Retinal pigment epithelial cell (primary cell): ENCODE measurements at regions not wholly inside any gene's neighbourhood (a gene's known extent, or its start where the extent isn't known, plus 50 kb on each side); places are given as distances from the start of the nearest gene placed in this dataset.

Source experiments
- DNase-seq: peaks from one replicate; pipeline ENCODE4 v3.0.0-alpha.2; 2010; ENCODE audit warnings: low read depth
- H3K4me3 ChIP-seq: 2 replicates; pipeline ENCODE4 v1.5.1; 2011; ENCODE audit warnings: mild to moderate bottlenecking, low read length, control low read depth, moderate library complexity
- CTCF ChIP-seq: conservative IDR thresholded peaks from 2 replicates; pipeline ENCODE4 v1.5.1; 2011; ENCODE audit warnings: low read depth, low read length, control low read depth, inconsistent platforms

GRCh38 chr4:101596781-101597552 is 193.6 kb upstream of the BANK1 start:
- no peak overlapping the region for H3K4me3 ChIP-seq
- no peak for DNase-seq
- TF ChIP-seq CTCF = peak; percentile 8

GRCh38 chr4:101594588-101594987 is 195.9 kb upstream of the BANK1 start:
- H3K4me3 ChIP-seq = no peak overlapping the region
- TF ChIP-seq CTCF = no peak
- DNase-seq = no peak

DNA sequence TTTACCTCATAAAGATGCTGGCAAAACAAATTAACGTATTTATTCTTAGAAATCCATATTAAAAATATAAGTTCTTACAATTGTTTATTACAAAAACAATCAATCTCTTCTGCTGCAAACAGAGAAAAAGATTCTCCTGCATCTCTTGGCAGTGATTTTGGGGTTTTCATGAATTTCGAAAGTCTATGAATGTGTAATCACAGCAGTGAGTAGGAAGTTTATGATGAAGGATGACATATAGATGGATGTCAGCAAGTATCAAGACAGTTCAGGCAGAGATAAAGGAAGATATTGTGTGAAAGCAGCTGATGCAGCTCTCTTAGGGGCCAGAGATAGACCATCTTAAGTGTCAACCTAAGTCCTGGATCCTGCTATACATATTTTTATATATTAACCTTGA is 196.9 kb upstream of the BANK1 start:
- TF ChIP-seq CTCF = no peak
- DNase-seq = no peak

GRCh38 chr4:101584306-101584705 is 206.2 kb upstream of the BANK1 start:
- TF ChIP-seq CTCF = no peak
- H3K4me3 ChIP-seq = no peak overlapping the region
- DNase-seq = no peak

More for the DNA sequence above, 196.9 kb upstream of the BANK1 start:
- H3K4me3 ChIP-seq = no peak overlapping the region

DNA sequence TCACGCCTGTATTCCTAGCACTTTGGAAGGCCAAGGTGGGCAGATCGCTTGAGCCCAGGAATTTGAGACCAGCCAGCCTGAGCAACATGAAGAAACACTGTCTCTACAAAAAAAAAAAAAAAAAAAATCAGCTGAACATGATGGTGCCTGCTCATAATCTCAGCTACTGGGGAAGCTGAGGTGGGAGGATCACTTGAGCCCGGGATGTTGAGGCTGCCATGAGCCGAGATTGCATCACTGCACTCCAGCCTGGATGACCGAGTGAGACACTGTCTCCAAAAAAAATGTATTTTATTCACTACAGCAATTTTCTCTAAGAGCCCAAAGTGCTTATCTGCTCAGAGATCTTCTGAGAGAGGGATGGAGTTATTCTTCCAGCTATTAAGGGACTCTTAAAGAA is 215.8 kb upstream of the PPP3CA start:
- DNase-seq = no peak
- no peak for TF ChIP-seq CTCF
- no peak overlapping the region for H3K4me3 ChIP-seq

- no peak for DNase-seq
- no peak for TF ChIP-seq CTCF
- no peak overlapping the region for H3K4me3 ChIP-seq
Measured at GRCh38 chr4:101556842-101557241, 209.5 kb upstream of the PPP3CA start.

- no peak for DNase-seq
- TF ChIP-seq CTCF = no peak
- no peak overlapping the region for H3K4me3 ChIP-seq
Measured at GRCh38 chr4:101555341-101555880, 208.1 kb upstream of the PPP3CA start.
